ENCODE measurements at regions not wholly inside any gene's neighbourhood (a gene's known extent, or its start where the extent isn't known, plus 50 kb on each side); places are given as distances from the start of the nearest gene placed in this dataset.

- no peaks in the 10 kb centered on the region; the same call in 1 of the 2 replicates for H3K27me3 ChIP-seq (ENCODE audit: low read length)
- no peaks in the 10 kb centered on the region for H4K20me1 ChIP-seq (ENCODE audit: low read depth, low read length)
- no peaks in the 10 kb centered on the region for H3F3A ChIP-seq (ENCODE audit: insufficient read depth)
- H3K9ac ChIP-seq (ENCODE audit: low read length), result no peak overlapping the region
- no peaks in the 10 kb centered on the region for H3K36me3 ChIP-seq (ENCODE audit: low read length)
- no peaks in the 10 kb centered on the region for H3K9me2 ChIP-seq (replicated peaks; ENCODE audit: insufficient read depth, low read length)
- H3K27ac ChIP-seq (ENCODE audit: low read depth, low read length), result no peak overlapping the region
- H3K9me3 ChIP-seq (ENCODE audit: insufficient read depth, low read length), result no peaks in the 10 kb centered on the region
- TF ChIP-seq CTCF (IDR thresholded peaks at IDR 0.05; ENCODE audit: insufficient read depth, low read length, poor library complexity, severe bottlenecking) (no peak), EZH2phosphoT487 (conservative IDR thresholded peaks at IDR 0.05; ENCODE audit: low read length) (no peak)
- H3K79me2 ChIP-seq (ENCODE audit: insufficient read depth, low read length), result no peaks in the 10 kb centered on the region
- H2AFZ ChIP-seq (ENCODE audit: low read depth, low read length, severe bottlenecking), result no peak overlapping the region
- no peak overlapping the region for H3K4me3 ChIP-seq (ENCODE audit: insufficient read depth, low read length, poor library complexity, severe bottlenecking)
- no peak overlapping the region for H3K4me2 ChIP-seq (ENCODE audit: low read depth, low read length, poor library complexity, severe bottlenecking)
Measured at GRCh38 chr12:108400900-108401480, 61.9 kb upstream of the CMKLR1 start.

GRCh38 chr12:108400481-108400880 lies 61.4 kb upstream of the CMKLR1 start:
- no peaks in the 10 kb centered on the region for H3K9me2 ChIP-seq (replicated peaks; ENCODE audit: insufficient read depth, low read length)
- H3K27ac ChIP-seq (ENCODE audit: low read depth, low read length), result no peak overlapping the region
- no peak overlapping the region for H3K9ac ChIP-seq (ENCODE audit: low read length)
- H3K4me2 ChIP-seq (ENCODE audit: low read depth, low read length, poor library complexity, severe bottlenecking), result no peak overlapping the region
- no peak overlapping the region for H2AFZ ChIP-seq (ENCODE audit: low read depth, low read length, severe bottlenecking)
- H3K36me3 ChIP-seq (ENCODE audit: low read length), result no peaks in the 10 kb centered on the region
- no peaks in the 10 kb centered on the region for H3K9me3 ChIP-seq (ENCODE audit: insufficient read depth, low read length)
- H3K27me3 ChIP-seq (ENCODE audit: low read length), result no peaks in the 10 kb centered on the region; the same call in 1 of the 2 replicates
- H3K4me3 ChIP-seq (ENCODE audit: insufficient read depth, low read length, poor library complexity, severe bottlenecking), result no peak overlapping the region
- H3F3A ChIP-seq (ENCODE audit: insufficient read depth), result no peaks in the 10 kb centered on the region
- TF ChIP-seq CTCF (IDR thresholded peaks at IDR 0.05; ENCODE audit: insufficient read depth, low read length, poor library complexity, severe bottlenecking), result no peak
- no peak for TF ChIP-seq EZH2phosphoT487 (conservative IDR thresholded peaks at IDR 0.05; ENCODE audit: low read length)
- no peaks in the 10 kb centered on the region for H4K20me1 ChIP-seq (ENCODE audit: low read depth, low read length)
- no peaks in the 10 kb centered on the region for H3K79me2 ChIP-seq (ENCODE audit: insufficient read depth, low read length)

GRCh38 chr12:108400056-108400455 lies 60.9 kb upstream of the CMKLR1 start:
- Histone ChIP-seq H3K79me2 (ENCODE audit: insufficient read depth, low read length) (no peaks in the 10 kb centered on the region), H3F3A (ENCODE audit: insufficient read depth) (no peaks in the 10 kb centered on the region)
- TF ChIP-seq EZH2phosphoT487 (conservative IDR thresholded peaks at IDR 0.05; ENCODE audit: low read length), result no peak
- TF ChIP-seq CTCF (IDR thresholded peaks at IDR 0.05; ENCODE audit: insufficient read depth, low read length, poor library complexity, severe bottlenecking), result no peak

More at GRCh38 chr12:108400056-108400455, 60.9 kb upstream of the CMKLR1 start:
- Histone ChIP-seq H3K4me2 (ENCODE audit: low read depth, low read length, poor library complexity, severe bottlenecking) (no peak overlapping the region), H3K4me3 (ENCODE audit: insufficient read depth, low read length, poor library complexity, severe bottlenecking) (no peak overlapping the region), H3K27ac (ENCODE audit: low read depth, low read length) (no peak overlapping the region), H3K36me3 (ENCODE audit: low read length) (no peaks in the 10 kb centered on the region), H3K9me2 (replicated peaks; ENCODE audit: insufficient read depth, low read length) (no peaks in the 10 kb centered on the region), H3K9me3 (ENCODE audit: insufficient read depth, low read length) (no peaks in the 10 kb centered on the region), H3K9ac (ENCODE audit: low read length) (no peak overlapping the region), H4K20me1 (ENCODE audit: low read depth, low read length) (no peaks in the 10 kb centered on the region), H3K27me3 (ENCODE audit: low read length) (no peaks in the 10 kb centered on the region; the same call in 1 of the 2 replicates), H2AFZ (ENCODE audit: low read depth, low read length, severe bottlenecking) (no peak overlapping the region)
